ENCODE measurements at regions not wholly inside any gene's neighbourhood (a gene's known extent, or its start where the extent isn't known, plus 50 kb on each side); places are given as distances from the start of the nearest gene placed in this dataset.

DNA sequence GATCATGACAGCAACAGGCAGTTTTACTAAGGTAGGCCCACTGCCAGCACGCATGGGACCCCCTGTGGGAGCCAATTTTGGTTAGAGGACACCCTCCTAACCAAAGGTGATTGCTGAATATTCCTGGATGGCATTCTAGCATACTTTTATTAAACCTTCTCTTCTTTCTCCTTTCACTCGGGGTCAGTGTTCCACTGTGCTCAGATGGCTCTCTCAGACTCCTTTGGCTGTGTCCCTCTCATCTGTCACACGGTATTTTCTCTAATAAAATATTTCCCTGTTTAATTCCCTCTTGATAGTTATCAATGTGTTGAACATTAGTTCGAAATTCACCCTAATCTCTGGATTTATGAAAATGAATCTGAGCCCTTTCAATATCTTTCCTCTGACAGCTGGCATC is 1315.3 kb downstream of the FSTL5 start:
- Mint-ChIP-seq H3K9me3 (peaks cover 13% of the 10 kb centered on the region), H3K27me3 (no peaks in the 10 kb centered on the region), H3K36me3 (no peaks in the 10 kb centered on the region), H3K27ac (no peak overlapping the region), H3K4me3 (no peak overlapping the region), H3K4me1 (ENCODE audit: low read depth) (no peaks in the 10 kb centered on the region)
- POLR2A ChIA-PET: no interaction called here
- intact Hi-C loops (cut with micrococcal nuclease): no loop called here
- no peak for DNase-seq
- CTCF ChIA-PET: no interaction called here

DNA sequence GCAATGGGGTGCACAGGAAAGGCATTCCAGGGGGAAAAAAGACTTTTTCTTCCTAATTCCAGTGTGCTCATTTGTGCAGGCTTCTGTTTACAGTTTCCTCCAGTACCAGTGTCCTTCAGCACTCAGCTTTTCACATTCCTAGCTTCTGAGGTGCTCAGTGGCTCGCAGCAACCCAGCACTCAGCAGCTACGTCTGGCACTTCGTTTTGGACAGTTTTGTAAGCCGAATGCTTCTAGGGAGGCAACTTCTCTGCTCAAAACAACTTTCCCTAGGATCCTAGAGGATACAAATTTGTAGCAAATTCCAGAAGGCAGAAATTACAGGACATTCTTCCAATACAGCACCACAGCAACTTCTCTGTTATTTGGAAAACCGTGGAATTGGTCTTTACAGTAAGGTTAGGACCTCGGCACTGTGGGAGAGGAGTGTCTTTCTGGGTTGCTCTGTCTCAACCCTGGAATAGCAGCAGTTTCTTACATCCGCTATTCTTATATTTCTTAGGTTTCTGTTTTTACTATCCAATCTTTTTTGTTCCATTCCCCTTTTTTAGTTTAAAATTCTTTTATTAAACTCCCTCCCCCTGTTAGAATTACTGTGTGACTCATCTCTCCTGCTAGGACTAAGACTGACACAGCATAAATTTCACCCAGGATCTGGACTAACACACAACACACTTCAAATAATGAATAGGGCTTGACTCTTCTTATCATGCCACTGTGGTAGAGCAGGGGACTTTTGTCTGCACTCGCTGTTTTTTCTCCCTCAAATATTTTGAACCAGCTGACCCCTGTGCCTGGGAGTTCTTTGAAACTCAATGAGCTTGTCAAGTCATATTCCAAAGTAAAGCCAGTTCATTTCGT is 1314.7 kb downstream of the FSTL5 start:
- no peaks in the 10 kb centered on the region for H3K27me3 Mint-ChIP-seq
- H3K4me3 Mint-ChIP-seq: no peak overlapping the region
- ChIA-PET POLR2A (no interaction called here), CTCF (no interaction called here)
- no peaks in the 10 kb centered on the region for H3K36me3 Mint-ChIP-seq
- no peaks in the 10 kb centered on the region for H3K4me1 Mint-ChIP-seq (ENCODE audit: low read depth)
- no peak overlapping the region for H3K27ac Mint-ChIP-seq
- H3K9me3 Mint-ChIP-seq: peaks cover 12% of the 10 kb centered on the region
- DNase-seq: no peak
- intact Hi-C loops (cut with micrococcal nuclease): no loop called here

DNA sequence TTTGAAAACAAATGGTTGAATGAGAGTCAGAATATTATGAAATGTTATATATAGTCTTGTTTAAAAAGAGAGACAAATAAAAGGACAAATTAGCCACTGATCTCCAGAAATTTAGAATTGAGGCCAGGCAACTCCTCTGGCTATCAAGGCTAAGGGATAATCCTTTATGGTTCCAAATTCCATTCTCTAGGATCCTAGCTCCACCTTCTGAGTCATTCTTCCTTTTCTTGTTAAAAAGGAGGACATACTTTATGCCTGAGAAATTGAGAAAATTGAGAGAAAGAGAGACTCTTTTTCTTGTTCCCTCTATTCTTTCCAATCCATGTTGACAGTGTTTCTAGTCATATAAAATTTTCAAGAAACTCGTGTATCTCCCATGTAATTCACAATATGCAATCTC is 1299.5 kb downstream of the FSTL5 start:
- Mint-ChIP-seq H3K4me1 (ENCODE audit: low read depth) (no peaks in the 10 kb centered on the region), H3K4me3 (no peak overlapping the region), H3K36me3 (no peaks in the 10 kb centered on the region), H3K27ac (no peak overlapping the region), H3K27me3 (no peaks in the 10 kb centered on the region), H3K9me3 (peaks cover 6% of the 10 kb centered on the region)
- ChIA-PET POLR2A (no interaction called here), CTCF (no interaction called here)
- DNase-seq: no peak
- intact Hi-C loops (cut with micrococcal nuclease): no loop called here

DNA sequence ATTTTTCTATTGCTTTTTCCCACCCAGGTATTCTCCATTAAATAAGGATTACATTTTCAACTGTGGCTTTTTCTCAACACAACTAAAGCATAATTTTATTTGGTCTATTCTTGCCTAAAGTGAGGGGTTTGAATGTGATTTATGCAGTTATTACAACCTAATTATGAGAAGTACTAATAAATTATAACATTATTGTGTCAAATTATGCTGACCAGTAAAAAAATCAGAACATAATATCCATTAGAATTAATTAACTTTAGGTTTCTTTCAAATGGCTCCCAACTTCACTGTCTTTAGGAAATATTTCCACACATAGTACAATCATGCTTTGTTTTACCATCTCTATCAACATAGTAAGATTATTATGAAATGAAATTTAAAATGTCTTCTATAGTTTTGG is 1293.9 kb downstream of the FSTL5 start:
- H3K4me1 Mint-ChIP-seq (ENCODE audit: low read depth): no peaks in the 10 kb centered on the region
- H3K27me3 Mint-ChIP-seq: no peaks in the 10 kb centered on the region
- ChIA-PET CTCF (no interaction called here), POLR2A (no interaction called here)
- intact Hi-C loops (cut with micrococcal nuclease): no loop called here
- no peaks in the 10 kb centered on the region for H3K36me3 Mint-ChIP-seq
- no peak for DNase-seq
- H3K27ac Mint-ChIP-seq: no peak overlapping the region
- H3K9me3 Mint-ChIP-seq: peaks cover 12% of the 10 kb centered on the region
- H3K4me3 Mint-ChIP-seq: no peak overlapping the region

GRCh38 chr4:160872491-160872890 is 1291.3 kb downstream of the FSTL5 start:
- ChIA-PET CTCF (no interaction called here), POLR2A (no interaction called here)
- no peak overlapping the region for H3K27ac Mint-ChIP-seq
- peaks cover 17% of the 10 kb centered on the region for H3K9me3 Mint-ChIP-seq
- no peaks in the 10 kb centered on the region for H3K36me3 Mint-ChIP-seq
- H3K27me3 Mint-ChIP-seq: no peaks in the 10 kb centered on the region
- H3K4me1 Mint-ChIP-seq (ENCODE audit: low read depth): no peaks in the 10 kb centered on the region
- intact Hi-C loops (cut with micrococcal nuclease): no loop called here
- no peak for DNase-seq
- no peak overlapping the region for H3K4me3 Mint-ChIP-seq

- no peak overlapping the region for H3K27ac Mint-ChIP-seq
- CTCF ChIA-PET: no interaction called here
- intact Hi-C loops (cut with micrococcal nuclease): no loop called here
These were observed 1286.6 kb downstream of the FSTL5 start for GRCh38 chr4:160877087-160877790.

DNA sequence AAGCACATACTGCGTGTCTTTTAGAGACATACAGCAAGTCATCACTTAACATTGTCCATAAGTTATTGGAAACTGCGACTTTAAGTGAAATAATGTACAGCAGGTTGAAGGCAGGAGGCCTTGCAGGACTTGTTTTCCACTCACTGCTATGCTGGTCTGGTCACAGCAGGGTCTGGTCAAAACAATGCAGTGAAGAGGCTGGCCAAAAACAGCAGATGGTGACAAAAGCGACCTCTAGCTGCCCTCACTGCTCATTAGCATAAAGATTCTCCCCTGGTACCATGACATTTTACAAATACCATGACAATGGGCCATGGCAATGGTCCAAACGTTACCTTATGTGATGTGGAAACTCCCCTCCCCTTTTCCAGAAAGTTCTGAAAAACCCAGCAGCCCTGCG is 1283.6 kb downstream of the FSTL5 start:
- peaks cover 13% of the 10 kb centered on the region for H3K9me3 Mint-ChIP-seq

More at GRCh38 chr4:160877087-160877790, 1286.6 kb downstream of the FSTL5 start:
- peaks cover 15% of the 10 kb centered on the region for H3K9me3 Mint-ChIP-seq
- H3K27me3 Mint-ChIP-seq: no peaks in the 10 kb centered on the region
- POLR2A ChIA-PET: no interaction called here
- H3K4me1 Mint-ChIP-seq (ENCODE audit: low read depth): no peaks in the 10 kb centered on the region
- no peaks in the 10 kb centered on the region for H3K36me3 Mint-ChIP-seq
- DNase-seq: no peak
- no peak overlapping the region for H3K4me3 Mint-ChIP-seq

GRCh38 chr4:160887668-160888067 is 1276.1 kb downstream of the FSTL5 start:
- Mint-ChIP-seq H3K4me1 (ENCODE audit: low read depth) (no peaks in the 10 kb centered on the region), H3K9me3 (peaks cover 8% of the 10 kb centered on the region), H3K36me3 (no peaks in the 10 kb centered on the region), H3K4me3 (no peak overlapping the region), H3K27ac (no peak overlapping the region), H3K27me3 (no peaks in the 10 kb centered on the region)
- no peak for DNase-seq
- intact Hi-C loops (cut with micrococcal nuclease): no loop called here
- POLR2A ChIA-PET: no interaction called here
- CTCF ChIA-PET: no interaction called here

More for the DNA sequence above, 1283.6 kb downstream of the FSTL5 start:
- no peaks in the 10 kb centered on the region for H3K4me1 Mint-ChIP-seq (ENCODE audit: low read depth)
- no peak for DNase-seq
- no peaks in the 10 kb centered on the region for H3K27me3 Mint-ChIP-seq
- CTCF ChIA-PET: no interaction called here
- H3K27ac Mint-ChIP-seq: no peak overlapping the region
- H3K4me3 Mint-ChIP-seq: no peak overlapping the region
- H3K36me3 Mint-ChIP-seq: no peaks in the 10 kb centered on the region
- POLR2A ChIA-PET: no interaction called here
- intact Hi-C loops (cut with micrococcal nuclease): no loop called here

- CTCF ChIA-PET: no interaction called here
- H3K27me3 Mint-ChIP-seq: no peaks in the 10 kb centered on the region
- DNase-seq: no peak
- no peak overlapping the region for H3K4me3 Mint-ChIP-seq
- H3K9me3 Mint-ChIP-seq: peaks cover 15% of the 10 kb centered on the region
- H3K27ac Mint-ChIP-seq: no peak overlapping the region
- intact Hi-C loops (cut with micrococcal nuclease): no loop called here
- H3K36me3 Mint-ChIP-seq: no peaks in the 10 kb centered on the region
- POLR2A ChIA-PET: no interaction called here
- H3K4me1 Mint-ChIP-seq (ENCODE audit: low read depth): no peaks in the 10 kb centered on the region
These were observed 1269.7 kb downstream of the FSTL5 start for GRCh38 chr4:160894128-160894527.

- Mint-ChIP-seq H3K27ac (no peak overlapping the region), H3K9me3 (peaks cover 15% of the 10 kb centered on the region), H3K27me3 (no peaks in the 10 kb centered on the region), H3K4me3 (no peak overlapping the region), H3K4me1 (ENCODE audit: low read depth) (no peaks in the 10 kb centered on the region), H3K36me3 (no peaks in the 10 kb centered on the region)
- intact Hi-C loops (cut with micrococcal nuclease): no loop called here
- CTCF ChIA-PET: no interaction called here
- POLR2A ChIA-PET: no interaction called here
- DNase-seq: no peak
These were observed 1269.0 kb downstream of the FSTL5 start for GRCh38 chr4:160894809-160895208.

DNA sequence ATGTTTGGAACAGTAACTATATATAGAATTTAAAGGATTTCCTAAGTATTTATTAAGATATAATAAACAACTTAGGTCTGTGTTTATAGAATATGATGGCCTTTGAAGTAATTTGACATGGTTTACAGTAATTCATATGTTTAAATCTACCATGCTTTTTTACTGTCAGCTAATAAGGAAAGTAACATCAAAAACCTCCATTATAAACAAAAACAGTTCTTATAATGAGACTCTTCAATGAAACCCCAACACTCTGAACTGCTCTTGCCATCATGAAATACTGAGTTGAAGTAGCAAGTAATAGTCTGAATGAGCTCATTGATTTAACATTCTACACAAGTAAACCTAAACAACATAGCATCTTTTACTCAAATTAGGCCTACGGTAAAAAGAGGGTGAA is 1236.5 kb downstream of the FSTL5 start:
- no peak for DNase-seq
- ChIA-PET POLR2A (no interaction called here), CTCF (no interaction called here)
- peaks cover 8% of the 10 kb centered on the region for H3K9me3 Mint-ChIP-seq
- H3K27ac Mint-ChIP-seq: no peak overlapping the region
- H3K4me1 Mint-ChIP-seq (ENCODE audit: low read depth): no peaks in the 10 kb centered on the region
- intact Hi-C loops (cut with micrococcal nuclease): no loop called here
- no peak overlapping the region for H3K4me3 Mint-ChIP-seq
- H3K27me3 Mint-ChIP-seq: no peaks in the 10 kb centered on the region
- H3K36me3 Mint-ChIP-seq: no peaks in the 10 kb centered on the region

DNA sequence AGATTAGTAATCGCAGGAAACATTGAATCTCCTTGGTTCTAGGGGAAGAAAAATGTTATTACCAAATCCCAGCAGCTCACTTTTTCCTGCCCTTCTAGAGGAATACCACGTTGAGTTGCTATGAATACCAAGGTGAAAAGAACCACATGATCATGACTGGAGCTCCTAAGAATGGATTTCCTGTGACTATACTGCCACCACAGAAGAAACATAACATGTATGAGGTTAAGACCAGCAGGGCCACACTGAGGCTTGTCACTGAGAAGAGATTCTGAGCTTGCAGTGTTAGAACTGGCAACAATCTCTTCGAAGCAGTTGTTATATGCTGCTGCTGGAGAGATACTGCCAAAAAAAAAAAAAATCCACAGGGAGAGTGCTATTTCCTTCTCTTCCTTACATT is 1235.3 kb downstream of the FSTL5 start:
- Mint-ChIP-seq H3K4me1 (ENCODE audit: low read depth) (no peaks in the 10 kb centered on the region), H3K36me3 (no peaks in the 10 kb centered on the region), H3K27ac (no peak overlapping the region), H3K4me3 (no peak overlapping the region), H3K9me3 (peaks cover 8% of the 10 kb centered on the region), H3K27me3 (no peaks in the 10 kb centered on the region)
- ChIA-PET CTCF (no interaction called here), POLR2A (no interaction called here)
- intact Hi-C loops (cut with micrococcal nuclease): no loop called here
- DNase-seq: no peak

- Mint-ChIP-seq H3K9me3 (peaks cover 17% of the 10 kb centered on the region), H3K4me1 (ENCODE audit: low read depth) (no peaks in the 10 kb centered on the region), H3K27me3 (no peaks in the 10 kb centered on the region), H3K36me3 (no peaks in the 10 kb centered on the region), H3K27ac (no peak overlapping the region), H3K4me3 (no peak overlapping the region)
- CTCF ChIA-PET: no interaction called here
- POLR2A ChIA-PET: no interaction called here
- DNase-seq: no peak
- intact Hi-C loops (cut with micrococcal nuclease): no loop called here
These were observed 1216.1 kb downstream of the FSTL5 start for GRCh38 chr4:160947653-160948052.

Measured in activated CD4-positive, alpha-beta memory T cell treated with anti-CD3 and anti-CD28 coated beads for 36 hours (primary cell).